ENCODE measurements at regions not wholly inside any gene's neighbourhood (a gene's known extent, or its start where the extent isn't known, plus 50 kb on each side); places are given as distances from the start of the nearest gene placed in this dataset.

- no peak for TF ChIP-seq CTCF (IDR thresholded peaks at IDR 0.05; ENCODE audit: partially characterized antibody, unreplicated experiment)
- Mint-ChIP-seq H3K36me3 (ENCODE audit: unreplicated experiment) (peaks cover 4% of the 10 kb centered on the region), H3K4me3 (ENCODE audit: unreplicated experiment) (no peak overlapping the region), H3K4me1 (ENCODE audit: low read depth, unreplicated experiment) (no peaks in the 10 kb centered on the region), H3K27me3 (ENCODE audit: unreplicated experiment) (no peaks in the 10 kb centered on the region), H3K9me3 (ENCODE audit: unreplicated experiment) (peaks cover 2% of the 10 kb centered on the region), H3K27ac (ENCODE audit: unreplicated experiment) (no peak overlapping the region)
- no peak for DNase-seq
Measured at GRCh38 chr14:97544571-97544970, 747.4 kb downstream of the VRK1 start.

- no peaks in the 10 kb centered on the region for H3K27me3 Mint-ChIP-seq (ENCODE audit: unreplicated experiment)
- H3K4me1 Mint-ChIP-seq (ENCODE audit: low read depth, unreplicated experiment) = no peaks in the 10 kb centered on the region
- no peak for DNase-seq
- H3K4me3 Mint-ChIP-seq (ENCODE audit: unreplicated experiment) = no peak overlapping the region
- no peak for TF ChIP-seq CTCF (IDR thresholded peaks at IDR 0.05; ENCODE audit: partially characterized antibody, unreplicated experiment)
- peaks cover 2% of the 10 kb centered on the region for H3K9me3 Mint-ChIP-seq (ENCODE audit: unreplicated experiment)
- no peak overlapping the region for H3K27ac Mint-ChIP-seq (ENCODE audit: unreplicated experiment)
- H3K36me3 Mint-ChIP-seq (ENCODE audit: unreplicated experiment) = peaks cover 4% of the 10 kb centered on the region
Measured at GRCh38 chr14:97546491-97547230, 749.5 kb downstream of the VRK1 start.

- no peak for TF ChIP-seq CTCF (IDR thresholded peaks at IDR 0.05; ENCODE audit: partially characterized antibody, unreplicated experiment)
- Mint-ChIP-seq H3K27me3 (ENCODE audit: unreplicated experiment) (no peaks in the 10 kb centered on the region), H3K27ac (ENCODE audit: unreplicated experiment) (no peak overlapping the region), H3K4me3 (ENCODE audit: unreplicated experiment) (no peak overlapping the region), H3K4me1 (ENCODE audit: low read depth, unreplicated experiment) (no peaks in the 10 kb centered on the region), H3K36me3 (ENCODE audit: unreplicated experiment) (peaks cover 2% of the 10 kb centered on the region), H3K9me3 (ENCODE audit: unreplicated experiment) (peaks cover 4% of the 10 kb centered on the region)
- no peak for DNase-seq
Measured at GRCh38 chr14:97550463-97550862, 753.3 kb downstream of the VRK1 start.

GRCh38 chr14:97554597-97554996 lies 757.4 kb downstream of the VRK1 start:
- H3K9me3 Mint-ChIP-seq (ENCODE audit: unreplicated experiment) = peaks cover 3% of the 10 kb centered on the region
- no peak for TF ChIP-seq CTCF (IDR thresholded peaks at IDR 0.05; ENCODE audit: partially characterized antibody, unreplicated experiment)
- no peaks in the 10 kb centered on the region for H3K4me1 Mint-ChIP-seq (ENCODE audit: low read depth, unreplicated experiment)
- no peak for DNase-seq
- H3K27ac Mint-ChIP-seq (ENCODE audit: unreplicated experiment) = no peak overlapping the region
- no peak overlapping the region for H3K4me3 Mint-ChIP-seq (ENCODE audit: unreplicated experiment)
- H3K36me3 Mint-ChIP-seq (ENCODE audit: unreplicated experiment) = peaks cover 8% of the 10 kb centered on the region
- H3K27me3 Mint-ChIP-seq (ENCODE audit: unreplicated experiment) = no peaks in the 10 kb centered on the region

GRCh38 chr14:97564334-97564733 lies 767.2 kb downstream of the VRK1 start:
- no peak for DNase-seq
- Mint-ChIP-seq H3K27me3 (ENCODE audit: unreplicated experiment) (peaks cover 2% of the 10 kb centered on the region), H3K4me1 (ENCODE audit: low read depth, unreplicated experiment) (no peaks in the 10 kb centered on the region), H3K36me3 (ENCODE audit: unreplicated experiment) (peaks cover 7% of the 10 kb centered on the region), H3K9me3 (ENCODE audit: unreplicated experiment) (peaks cover 3% of the 10 kb centered on the region), H3K27ac (ENCODE audit: unreplicated experiment) (no peak overlapping the region), H3K4me3 (ENCODE audit: unreplicated experiment) (no peak overlapping the region)
- TF ChIP-seq CTCF (IDR thresholded peaks at IDR 0.05; ENCODE audit: partially characterized antibody, unreplicated experiment) = no peak
